ENCODE measurements at regions not wholly inside any gene's neighbourhood (a gene's known extent, or its start where the extent isn't known, plus 50 kb on each side); places are given as distances from the start of the nearest gene placed in this dataset.
"Not testable (repeated sequence)": the region's sequence is repeated elsewhere in the genome, so short reads cannot be mapped to it uniquely, and the experiment has no call there.

DNA sequence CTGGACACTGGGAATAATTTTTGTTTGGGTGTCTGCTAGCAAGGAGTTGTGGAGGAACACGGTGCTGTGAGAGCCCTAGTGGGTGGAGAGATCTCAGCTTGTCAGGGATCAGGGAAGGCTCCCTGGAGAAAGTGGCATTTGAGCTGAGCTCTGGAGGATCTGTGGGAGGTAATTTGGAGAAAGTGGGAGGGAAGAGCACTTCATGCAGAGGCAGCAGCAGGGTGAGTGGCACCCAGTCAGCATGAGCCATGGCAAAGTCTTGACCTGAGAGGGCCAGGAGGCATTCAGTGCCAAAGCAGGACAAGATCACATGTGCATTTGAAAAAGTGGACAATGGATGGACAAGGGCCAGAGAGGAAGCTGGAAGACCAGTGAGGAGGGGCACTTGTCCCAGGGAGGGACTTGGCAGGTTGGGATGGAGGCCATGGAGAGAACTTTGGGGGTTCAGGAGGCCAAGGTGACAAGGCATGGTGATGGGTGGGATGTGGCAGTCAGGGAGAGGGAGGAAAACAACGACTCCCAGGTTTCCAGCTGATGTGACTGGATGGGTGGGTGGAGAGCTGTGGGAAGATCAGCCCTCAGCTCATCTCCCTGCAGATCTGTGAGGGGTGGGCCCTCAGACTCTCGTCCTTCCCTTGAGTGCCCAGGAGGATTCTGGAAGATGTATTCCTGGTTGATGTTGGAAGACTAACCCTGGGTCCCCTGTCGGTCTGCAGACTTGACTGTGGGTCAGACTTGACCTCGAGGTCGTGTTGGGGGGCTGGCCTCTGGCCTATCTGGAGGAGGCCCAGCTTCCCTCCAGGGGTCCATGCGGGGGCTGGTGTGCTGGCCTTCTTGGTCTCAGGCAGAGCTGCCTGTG lies 68.9 kb upstream of the PITX1 start:
- in situ Hi-C loops (cut with HindIII; ENCODE audit: low sequenced_read_pairs): no loop called here

DNA sequence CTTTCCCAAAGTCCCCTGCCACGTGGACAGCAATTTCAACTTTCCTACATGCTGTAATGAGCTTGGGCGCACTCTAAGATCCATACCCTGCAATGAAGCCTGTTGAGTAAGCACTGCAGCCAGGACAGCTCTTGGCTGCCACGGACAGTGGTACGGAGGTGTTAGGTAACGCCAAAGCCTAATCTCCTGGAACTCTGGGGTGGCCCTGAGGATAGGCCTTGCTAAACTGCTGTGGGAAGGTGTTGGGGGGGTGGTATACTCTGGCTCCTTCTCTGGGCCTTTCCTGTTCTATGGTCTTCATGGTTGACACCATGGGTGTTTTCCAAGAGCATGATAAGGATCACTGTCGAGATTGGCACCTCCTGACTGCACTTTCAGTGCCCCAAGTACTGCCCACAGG lies 66.4 kb upstream of the PITX1 start:
- in situ Hi-C loops (cut with HindIII; ENCODE audit: low sequenced_read_pairs): no loop called here

DNA sequence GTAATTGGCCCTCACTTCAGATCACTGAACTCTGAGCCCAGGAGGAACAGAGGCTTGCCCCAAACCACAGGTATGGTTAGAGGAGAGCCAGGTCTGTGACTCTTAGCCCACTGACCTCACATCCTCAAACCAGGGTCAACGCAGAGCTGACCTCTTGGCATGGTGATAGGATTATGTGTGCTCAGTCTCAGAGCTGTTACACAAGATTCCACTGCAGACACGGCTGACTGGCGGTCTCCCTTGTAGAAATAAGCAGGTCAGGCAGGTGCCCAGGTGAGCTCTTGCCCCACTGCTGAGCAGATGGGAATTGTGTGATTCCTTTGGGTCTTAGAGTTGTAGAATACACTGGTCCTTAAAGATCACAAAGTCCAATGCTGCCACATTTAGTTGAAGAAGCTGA lies 66.0 kb upstream of the PITX1 start:
- in situ Hi-C loops (cut with HindIII; ENCODE audit: low sequenced_read_pairs): no loop called here

DNA sequence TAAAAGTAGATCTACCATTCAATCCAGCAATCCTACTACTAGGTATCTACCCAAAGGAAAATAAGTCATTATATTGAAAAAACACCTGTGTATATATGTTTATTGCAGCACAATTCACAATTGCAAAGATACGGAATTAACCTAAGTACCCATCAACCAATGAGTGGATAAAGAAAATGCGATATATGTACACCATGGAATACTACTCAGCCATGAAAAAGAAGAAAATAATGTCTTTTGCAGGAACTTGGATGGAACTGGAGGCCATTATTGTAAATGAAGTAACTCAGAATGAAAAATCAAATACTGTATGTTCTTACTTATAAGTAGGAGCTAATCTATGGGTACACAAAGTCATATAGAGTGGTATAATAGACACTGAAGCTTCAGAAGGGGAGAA lies 63.4 kb upstream of the PITX1 start:
- in situ Hi-C loops (cut with HindIII; ENCODE audit: low sequenced_read_pairs): no loop called here

DNA sequence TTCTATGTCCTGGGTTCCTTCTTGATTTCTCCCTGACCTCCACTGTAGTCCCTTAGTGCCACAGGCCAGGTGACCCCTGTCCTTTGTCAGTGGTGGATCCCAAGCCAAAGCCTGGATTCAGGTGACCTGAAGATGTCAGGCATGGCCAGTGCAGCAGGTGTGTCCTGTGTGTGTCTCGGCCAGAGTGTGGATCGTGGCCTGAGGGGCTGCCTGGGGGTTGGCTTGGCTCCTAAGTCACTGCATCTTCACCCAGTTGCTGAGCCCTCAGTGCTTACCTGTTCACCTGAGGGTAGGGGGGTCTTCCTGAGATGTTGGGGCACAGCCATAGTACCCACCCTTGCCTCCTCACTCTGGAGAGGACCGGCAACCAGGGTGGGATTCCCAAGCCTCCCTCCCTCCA lies 61.8 kb upstream of the PITX1 start:
- in situ Hi-C loops (cut with HindIII; ENCODE audit: low sequenced_read_pairs): no loop called here

DNA sequence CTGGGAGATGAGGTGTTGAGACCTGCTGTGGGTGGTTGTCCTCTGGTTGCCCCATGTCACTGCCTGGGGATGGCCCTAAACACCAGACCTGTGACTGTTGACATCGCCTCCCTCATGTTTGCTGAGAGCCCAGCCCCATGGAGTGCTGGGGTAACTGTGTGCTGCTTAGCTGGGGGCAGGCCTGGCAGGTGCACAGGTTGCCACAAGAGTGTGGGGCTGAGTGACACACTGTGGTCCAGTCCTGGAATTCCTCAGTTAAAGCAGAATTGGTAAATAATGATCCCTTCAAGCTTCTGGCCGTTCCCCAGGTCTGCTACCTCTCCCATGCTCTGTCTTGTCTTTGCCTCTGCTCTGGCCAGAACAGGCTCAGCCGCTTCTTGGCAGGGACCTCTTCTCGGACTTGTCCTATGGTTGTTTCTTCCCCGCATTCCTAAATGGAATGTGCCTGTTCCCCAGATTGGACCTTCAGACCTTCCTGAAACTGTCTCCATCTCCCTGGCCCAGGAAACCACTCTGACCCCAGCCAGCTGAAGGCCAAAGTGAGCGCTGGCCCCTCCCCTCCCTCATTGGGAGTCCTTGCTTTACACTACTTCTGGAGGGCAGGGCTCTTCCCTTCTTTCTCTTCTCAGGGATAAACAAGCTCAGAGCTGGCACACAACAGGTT lies 61.2 kb upstream of the PITX1 start:
- in situ Hi-C loops (cut with HindIII; ENCODE audit: low sequenced_read_pairs): no loop called here

- in situ Hi-C loops (cut with HindIII; ENCODE audit: low sequenced_read_pairs): no loop called here
These were observed 60.5 kb upstream of the PITX1 start for GRCh38 chr5:135094339-135095051.

GRCh38 chr5:135093483-135093882 lies 59.5 kb upstream of the PITX1 start:
- in situ Hi-C loops (cut with HindIII; ENCODE audit: low sequenced_read_pairs): not testable (repeated sequence)

- in situ Hi-C loops (cut with HindIII; ENCODE audit: low sequenced_read_pairs): no loop called here
These were observed 58.4 kb upstream of the PITX1 start for GRCh38 chr5:135092476-135092875.

DNA sequence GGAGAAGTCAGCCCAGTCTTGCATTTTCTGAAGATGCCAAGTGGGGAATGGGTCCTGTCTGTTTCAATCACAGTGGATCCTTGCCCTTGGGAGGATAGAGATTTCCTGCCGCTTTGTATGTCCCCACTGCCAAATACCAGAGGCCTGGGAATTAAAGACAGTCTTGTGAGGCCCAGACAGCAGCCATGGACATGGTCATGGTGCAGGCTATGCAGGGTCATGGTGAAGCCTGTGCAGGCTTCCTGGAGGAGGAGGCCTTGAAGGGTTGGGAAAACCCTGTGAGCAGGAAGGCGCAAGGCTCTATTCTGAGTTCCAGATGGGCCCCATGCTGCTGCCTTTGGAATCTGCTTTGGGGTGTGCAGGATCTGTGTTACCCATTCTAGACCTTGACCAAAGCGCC lies 57.3 kb upstream of the PITX1 start:
- in situ Hi-C loops (cut with HindIII; ENCODE audit: low sequenced_read_pairs): no loop called here

DNA sequence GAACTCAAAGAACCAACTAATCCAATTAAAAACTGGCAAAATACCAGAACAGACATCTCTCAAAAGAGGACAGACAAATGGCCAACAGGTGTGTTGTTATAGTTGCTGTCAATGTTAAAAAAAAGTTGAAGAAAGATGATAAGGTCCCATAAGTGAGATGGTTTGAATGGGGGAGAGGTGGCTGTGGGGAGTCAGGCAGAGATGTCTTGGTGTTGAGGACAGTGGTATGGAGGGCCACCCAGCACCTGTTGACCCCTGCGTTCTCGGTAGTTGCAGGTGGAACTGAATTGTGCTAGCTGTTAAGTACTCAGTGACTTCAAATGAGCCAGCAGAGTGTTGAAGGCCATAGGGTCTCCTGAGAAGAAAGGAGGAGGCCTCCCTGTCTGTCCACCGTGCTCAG lies 55.9 kb upstream of the PITX1 start:
- in situ Hi-C loops (cut with HindIII; ENCODE audit: low sequenced_read_pairs): no loop called here

DNA sequence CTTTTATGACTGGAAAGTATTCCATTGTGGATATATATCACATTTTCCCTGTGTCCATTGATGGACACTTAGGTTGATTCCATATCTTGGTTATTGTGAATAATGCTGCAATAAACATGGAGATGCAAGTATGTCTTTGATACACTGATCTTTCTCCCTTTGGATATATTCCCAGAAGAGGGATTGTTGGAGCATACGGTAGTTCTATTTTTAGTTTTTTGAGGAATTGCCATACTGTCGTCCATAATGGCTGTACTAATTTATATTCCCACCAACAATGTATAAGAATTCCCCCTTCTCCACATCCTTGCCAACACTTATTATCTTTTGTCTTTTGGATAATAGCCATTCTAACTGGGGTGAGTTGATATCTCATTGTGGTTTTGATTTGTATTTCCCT lies 54.9 kb upstream of the PITX1 start:
- in situ Hi-C loops (cut with HindIII; ENCODE audit: low sequenced_read_pairs): no loop called here

GRCh38 chr5:135087950-135088349 lies 53.9 kb upstream of the PITX1 start:
- in situ Hi-C loops (cut with HindIII; ENCODE audit: low sequenced_read_pairs): no loop called here

DNA sequence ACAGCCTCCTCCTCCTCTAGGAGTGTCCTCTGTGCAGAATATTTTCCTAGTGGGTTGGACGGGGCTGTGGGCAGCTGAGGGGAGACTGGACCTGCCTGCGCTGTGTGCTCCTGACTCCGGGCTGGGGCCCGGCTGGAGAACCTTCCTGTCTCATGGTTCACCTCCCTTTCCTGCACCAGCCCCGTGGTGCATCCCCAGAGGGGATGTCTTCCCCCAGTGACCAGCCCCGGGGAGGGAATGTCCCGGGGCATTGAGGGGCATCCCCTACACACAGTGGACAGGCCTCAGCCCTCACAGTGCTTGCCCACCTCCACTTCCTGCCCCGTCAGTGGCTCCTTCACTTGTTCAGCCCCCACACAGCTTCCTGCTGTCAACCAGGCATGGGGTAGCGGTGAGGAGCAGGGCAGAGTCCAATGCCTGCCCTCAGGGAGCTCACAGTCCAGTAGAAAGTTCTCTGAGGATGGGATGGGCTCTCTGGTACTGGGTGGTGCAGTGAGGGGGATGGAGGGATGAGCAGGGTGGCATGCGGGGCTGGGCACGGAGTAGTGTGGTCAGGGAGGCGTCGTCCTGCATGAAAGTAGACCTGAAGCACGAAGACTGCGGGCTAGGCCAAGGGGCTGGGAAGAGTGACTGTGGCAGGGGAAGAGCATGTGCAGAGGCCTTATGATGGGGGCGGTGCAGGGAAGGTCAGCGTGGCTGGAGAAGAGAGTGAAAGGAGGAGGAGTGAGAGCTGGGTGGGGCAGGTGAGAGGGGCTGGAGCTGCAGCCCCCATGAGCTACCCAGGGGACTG lies 52.1 kb upstream of the PITX1 start:
- in situ Hi-C loops (cut with HindIII; ENCODE audit: low sequenced_read_pairs): no loop called here

DNA sequence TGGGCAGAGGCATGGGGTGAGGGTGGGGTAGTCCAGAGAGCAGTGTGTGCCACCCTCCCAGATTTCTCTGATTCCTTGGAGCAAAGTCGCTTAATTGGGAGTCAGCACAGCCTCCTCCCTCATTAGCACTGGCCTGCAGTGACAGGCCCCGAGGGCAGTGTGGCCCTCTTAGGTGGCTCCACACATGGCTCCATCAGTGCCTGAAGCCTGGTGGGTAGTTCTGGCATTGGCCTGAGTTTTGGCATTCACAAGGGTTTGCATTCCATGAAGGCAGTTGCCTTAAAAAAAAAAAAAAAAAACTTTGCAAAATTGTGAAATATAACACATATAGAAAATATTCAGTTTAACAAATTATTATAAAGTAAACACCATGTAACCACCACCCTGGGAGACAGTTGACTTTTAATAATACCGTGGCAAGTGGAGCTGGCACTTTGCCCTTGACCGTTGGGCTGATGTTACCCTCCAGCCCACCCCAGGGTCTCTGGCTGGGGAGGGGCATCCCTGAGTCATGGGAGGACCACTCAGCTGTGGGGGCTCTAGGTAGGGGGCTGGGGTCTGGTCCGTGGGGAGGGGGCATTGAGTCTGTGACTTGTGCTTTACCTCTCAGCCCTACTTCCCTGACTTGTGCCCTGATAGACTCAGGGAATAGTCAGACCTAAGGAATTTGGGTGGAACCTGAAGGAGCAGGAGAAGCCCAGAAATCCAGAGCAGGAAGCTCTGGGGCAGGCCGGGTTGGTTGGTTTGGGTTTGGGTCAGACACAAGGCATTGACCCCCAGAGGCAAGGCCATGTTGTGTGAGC lies 51.3 kb upstream of the PITX1 start:
- in situ Hi-C loops (cut with HindIII; ENCODE audit: low sequenced_read_pairs): no loop called here

Measured in DLD1 (cell line).